Activated CD8-positive, alpha-beta T cell treated with anti-CD3 and anti-CD28 coated beads for 36 hours (primary cell): ENCODE measurements at regions not wholly inside any gene's neighbourhood (a gene's known extent, or its start where the extent isn't known, plus 50 kb on each side); places are given as distances from the start of the nearest gene placed in this dataset.
"Not testable (repeated sequence)": the region's sequence is repeated elsewhere in the genome, so short reads cannot be mapped to it uniquely, and the experiment has no call there.

Source experiments
- ATAC-seq: fragments of 200-7000 bp; cut with Tn5 transposase; one replicate; pipeline ENCODE4 v1.10.0; 2021; ENCODE audit warnings: mild to moderate bottlenecking, moderate library complexity
- CTCF ChIA-PET: fragments of 350-600 bp; sonication (Branson Sonifier 250); formaldehyde crosslinking; loops from one replicate; lab custom pipeline; 2021; ENCODE audit warnings: antibody characterized with exemption; lab: Charles Lee
- POLR2A ChIA-PET: fragments of 350-600 bp; sonication (Branson Sonifier 250); formaldehyde crosslinking; loops from one replicate; lab custom pipeline; 2021; ENCODE audit warnings: antibody characterized with exemption; lab: Charles Lee
- DNase-seq: peaks from one replicate; pipeline ENCODE4 v3.0.0-alpha.2; 2020
- H3K27ac Mint-ChIP-seq: one replicate; pipeline ENCODE4 v1.8.0; 2021; ENCODE audit warnings: mild to moderate bottlenecking, mixed read lengths
- H3K27me3 Mint-ChIP-seq: one replicate; pipeline ENCODE4 v1.8.0; 2021; ENCODE audit warnings: mixed read lengths
- H3K36me3 Mint-ChIP-seq: one replicate; pipeline ENCODE4 v1.8.0; 2021; ENCODE audit warnings: low read depth, mixed read lengths
- H3K4me1 Mint-ChIP-seq: one replicate; pipeline ENCODE4 v1.8.0; 2021; ENCODE audit warnings: low read depth, mixed read lengths
- H3K4me3 Mint-ChIP-seq: one replicate; pipeline ENCODE4 v1.8.0; 2021; ENCODE audit warnings: mild to moderate bottlenecking, moderate library complexity, mixed read lengths
- H3K9me3 Mint-ChIP-seq: one replicate; pipeline ENCODE4 v1.8.0; 2021; ENCODE audit warnings: mixed read lengths
- CTCF ChIP-seq: fragments of 200-600 bp; IDR thresholded peaks from one replicate; pipeline ENCODE4 v1.8.0; 2022; ENCODE audit warnings: antibody characterized with exemption, mild to moderate bottlenecking
- intact Hi-C: fragments of 100-400 bp; cut with micrococcal nuclease; formaldehyde crosslinking; loops from one replicate; pipeline ENCODE4 v1.10.0; 2022

GRCh38 chrX:85666471-85666870 lies 287.0 kb upstream of the POF1B start:
- no peak overlapping the region for H3K4me3 Mint-ChIP-seq
- DNase-seq: no peak
- no peaks in the 10 kb centered on the region for H3K27me3 Mint-ChIP-seq
- no peaks in the 10 kb centered on the region for H3K4me1 Mint-ChIP-seq
- intact Hi-C loops: no loop called here
- TF ChIP-seq CTCF: no peak
- ChIA-PET CTCF (no interaction called here), POLR2A (no interaction called here)
- H3K27ac Mint-ChIP-seq: no peak overlapping the region
- ATAC-seq: no peak
- H3K36me3 Mint-ChIP-seq: no peaks in the 10 kb centered on the region
- peaks cover 2% of the 10 kb centered on the region for H3K9me3 Mint-ChIP-seq

- intact Hi-C loops: not testable (repeated sequence)
Observed at GRCh38 chrX:85663970-85664369, 284.5 kb upstream of the POF1B start.

GRCh38 chrX:85630901-85631300 lies 251.4 kb upstream of the POF1B start:
- Mint-ChIP-seq H3K9me3 (no peaks in the 10 kb centered on the region), H3K27ac (no peak overlapping the region), H3K4me3 (no peak overlapping the region), H3K27me3 (no peaks in the 10 kb centered on the region), H3K36me3 (no peaks in the 10 kb centered on the region), H3K4me1 (no peaks in the 10 kb centered on the region)
- ATAC-seq (no peak), DNase-seq (no peak)
- ChIA-PET POLR2A (no interaction called here), CTCF (interaction anchor here (0.6 kb wide), 1 partner anchor 751 kb away, joined by 3 read pairs; no protein-coding TSS in a partner anchor)
- intact Hi-C loops: no loop called here
- TF ChIP-seq CTCF: no peak

More at GRCh38 chrX:85663970-85664369, 284.5 kb upstream of the POF1B start:
- H3K4me1 Mint-ChIP-seq, H3K4me3 Mint-ChIP-seq, H3K36me3 Mint-ChIP-seq, CTCF ChIA-PET, POLR2A ChIA-PET, H3K27me3 Mint-ChIP-seq, H3K27ac Mint-ChIP-seq, ATAC-seq, DNase-seq, H3K9me3 Mint-ChIP-seq: not testable (repeated sequence)

GRCh38 chrX:85627363-85627762 lies 247.9 kb upstream of the POF1B start:
- POLR2A ChIA-PET: no interaction called here

GRCh38 chrX:85622635-85623034 lies 243.2 kb upstream of the POF1B start:
- Mint-ChIP-seq H3K27ac (no peak overlapping the region), H3K27me3 (no peaks in the 10 kb centered on the region), H3K4me3 (no peak overlapping the region), H3K4me1 (no peaks in the 10 kb centered on the region), H3K36me3 (no peaks in the 10 kb centered on the region), H3K9me3 (no peaks in the 10 kb centered on the region)
- no peak for DNase-seq
- no peak for TF ChIP-seq CTCF
- no peak for ATAC-seq
- intact Hi-C loops: no loop called here
- ChIA-PET CTCF (no interaction called here), POLR2A (no interaction called here)

More at GRCh38 chrX:85627363-85627762, 247.9 kb upstream of the POF1B start:
- Mint-ChIP-seq H3K27ac (no peak overlapping the region), H3K9me3 (no peaks in the 10 kb centered on the region), H3K4me3 (no peak overlapping the region), H3K4me1 (no peaks in the 10 kb centered on the region), H3K27me3 (no peaks in the 10 kb centered on the region), H3K36me3 (no peaks in the 10 kb centered on the region)
- intact Hi-C loops: no loop called here
- no peak for DNase-seq
- no peak for TF ChIP-seq CTCF
- ATAC-seq: no peak
- CTCF ChIA-PET: interaction anchor here (1.1 kb wide), 1 partner anchor 14 kb away, joined by 3 read pairs; no protein-coding TSS in a partner anchor

- Mint-ChIP-seq H3K36me3 (no peaks in the 10 kb centered on the region), H3K4me1 (no peaks in the 10 kb centered on the region), H3K9me3 (no peaks in the 10 kb centered on the region), H3K4me3 (no peak overlapping the region), H3K27me3 (no peaks in the 10 kb centered on the region), H3K27ac (no peak overlapping the region)
- ChIA-PET POLR2A (no interaction called here), CTCF (no interaction called here)
- DNase-seq: no peak
- TF ChIP-seq CTCF: no peak
- ATAC-seq: no peak
- intact Hi-C loops: no loop called here
Observed at GRCh38 chrX:85620466-85620865, 241.0 kb upstream of the POF1B start.
